HEK293 (cell line): ENCODE measurements at regions not wholly inside any gene's neighbourhood (a gene's known extent, or its start where the extent isn't known, plus 50 kb on each side); places are given as distances from the start of the nearest gene placed in this dataset.

Experiments used
- CTCF ChIA-PET: fragments of 350-600 bp; formaldehyde crosslinking; extraction: SDS; loops from one replicate; lab custom pipeline; 2021; ENCODE audit warnings: antibody characterized with exemption; lab: Yijun Ruan, JAX
- POLR2A ChIA-PET: fragments of 300-600 bp; formaldehyde crosslinking; extraction: SDS; loops from one replicate; lab custom pipeline; 2020; ENCODE audit warnings: antibody characterized with exemption, inconsistent platforms; lab: Yijun Ruan, JAX
- H3K27ac ChIP-seq: fragments of 200-500 bp; sonication (Bioruptor generic); 2 replicates; pipeline ENCODE4 v1.5.1; 2014; ENCODE audit warnings: low read depth, low read length, control low read depth, inconsistent platforms; ENCODE audit errors: extremely low read depth
- H3K36me3 ChIP-seq, 2 experiments: fragments of 200-500 bp in 1 of 2; sonication (Bioruptor generic) in 1 of 2; 1 replicate in 1 of 2; 2 replicates in 1 of 2; pipeline ENCODE4 v1.5.1; 2014 to 2017; ENCODE audit warnings: inconsistent platforms in 2 of 2, low read length in 2 of 2; ENCODE audit not compliant: control insufficient read depth in 2 of 2, insufficient read depth in 1 of 2
- H3K4me1 ChIP-seq: fragments of 200-500 bp; sonication (Bioruptor generic); 2 replicates; pipeline ENCODE4 v1.5.1; 2014; ENCODE audit warnings: mild to moderate bottlenecking, low read length, inconsistent platforms; ENCODE audit not compliant: control insufficient read depth, insufficient read depth
- H3K4me3 ChIP-seq: 2 replicates; pipeline ENCODE4 v1.5.1; 2011; ENCODE audit warnings: low read depth, mild to moderate bottlenecking, control low read depth, low read length, moderate library complexity
- H3K9me3 ChIP-seq: fragments of 200-500 bp; sonication (Bioruptor generic); 2 replicates; pipeline ENCODE4 v1.5.1; 2014; ENCODE audit warnings: low read depth, low read length, inconsistent platforms; ENCODE audit not compliant: control insufficient read depth, insufficient read depth
- OSR2 ChIP-seq: fragments of 450-650 bp; formaldehyde crosslinking; IDR thresholded peaks from 2 replicates; pipeline ENCODE4 v1.5.1; 2016; ENCODE audit warnings: missing biosample characterization, missing genetic modification characterization
- PRDM1 ChIP-seq: fragments of 450-650 bp; formaldehyde crosslinking; IDR thresholded peaks from 2 replicates; pipeline ENCODE4; 2016; ENCODE audit warnings: missing biosample characterization, missing genetic modification characterization
- REST ChIP-seq: fragments of 450-650 bp; formaldehyde crosslinking; IDR thresholded peaks from 2 replicates; pipeline ENCODE4 v1.5.1; 2016; ENCODE audit warnings: missing biosample characterization, missing genetic modification characterization
- SCRT2 ChIP-seq: fragments of 450-650 bp; formaldehyde crosslinking; IDR thresholded peaks from 2 replicates; pipeline ENCODE4 v1.5.1; 2016; ENCODE audit warnings: missing biosample characterization, missing genetic modification characterization
- SETDB1 ChIP-seq: IDR thresholded peaks from one replicate; pipeline ENCODE4 v1.6.1; 2017; ENCODE audit warnings: mild to moderate bottlenecking, low read length, moderate library complexity, mixed read lengths; ENCODE audit not compliant: insufficient read length
- ZNF2 ChIP-seq: fragments of 450-650 bp; formaldehyde crosslinking; IDR thresholded peaks from 2 replicates; pipeline ENCODE4 v1.5.1; 2016; ENCODE audit warnings: missing biosample characterization, missing genetic modification characterization
- ZNF211 ChIP-seq: fragments of 450-650 bp; formaldehyde crosslinking; IDR thresholded peaks from 2 replicates; pipeline ENCODE4 v1.5.1; 2016; ENCODE audit warnings: low read depth, missing biosample characterization, missing genetic modification characterization
- ZNF426 ChIP-seq: fragments of 450-650 bp; formaldehyde crosslinking; IDR thresholded peaks from 2 replicates; pipeline ENCODE4 v1.5.1; 2017; ENCODE audit warnings: missing biosample characterization, missing genetic modification characterization, mild to moderate bottlenecking, inconsistent platforms, moderate library complexity
- ZNF510 ChIP-seq: fragments of 450-650 bp; formaldehyde crosslinking; IDR thresholded peaks from 2 replicates; pipeline ENCODE4 v1.5.1; 2018; ENCODE audit warnings: mild to moderate bottlenecking, missing genetic modification characterization, missing biosample characterization; ENCODE audit not compliant: insufficient replicate concordance
- ZNF544 ChIP-seq: fragments of 450-650 bp; formaldehyde crosslinking; IDR thresholded peaks from 2 replicates; pipeline ENCODE4 v1.5.0; 2017; ENCODE audit warnings: missing biosample characterization, missing genetic modification characterization
- ZNF639 ChIP-seq: fragments of 450-650 bp; formaldehyde crosslinking; IDR thresholded peaks from 2 replicates; pipeline ENCODE4 v1.5.1; 2016; ENCODE audit warnings: missing biosample characterization, missing genetic modification characterization
- ZNF660 ChIP-seq: fragments of 450-650 bp; IDR thresholded peaks from 2 replicates; pipeline ENCODE4 v1.5.1; 2018; ENCODE audit warnings: missing biosample characterization, mild to moderate bottlenecking, missing genetic modification characterization
- ZNF830 ChIP-seq: fragments of 450-650 bp; IDR thresholded peaks from 2 replicates; pipeline ENCODE4 v1.5.0; 2018; ENCODE audit warnings: missing biosample characterization, missing genetic modification characterization, low read depth, mild to moderate bottlenecking, moderate library complexity
- ZNF837 ChIP-seq: fragments of 450-650 bp; formaldehyde crosslinking; IDR thresholded peaks from 2 replicates; pipeline ENCODE4 v1.5.1; 2016; ENCODE audit warnings: missing biosample characterization, missing genetic modification characterization
- TF ChIP-seq, protein P1 (sequence below): fragments of 450-650 bp; formaldehyde crosslinking; IDR thresholded peaks from 2 replicates; pipeline ENCODE4 v1.5.1; 2016; ENCODE audit warnings: missing biosample characterization, missing genetic modification characterization

GRCh38 chr7:27419581-27420177 lies 177.1 kb downstream of the EVX1 start (continued):
- TF ChIP-seq, protein P1, sequence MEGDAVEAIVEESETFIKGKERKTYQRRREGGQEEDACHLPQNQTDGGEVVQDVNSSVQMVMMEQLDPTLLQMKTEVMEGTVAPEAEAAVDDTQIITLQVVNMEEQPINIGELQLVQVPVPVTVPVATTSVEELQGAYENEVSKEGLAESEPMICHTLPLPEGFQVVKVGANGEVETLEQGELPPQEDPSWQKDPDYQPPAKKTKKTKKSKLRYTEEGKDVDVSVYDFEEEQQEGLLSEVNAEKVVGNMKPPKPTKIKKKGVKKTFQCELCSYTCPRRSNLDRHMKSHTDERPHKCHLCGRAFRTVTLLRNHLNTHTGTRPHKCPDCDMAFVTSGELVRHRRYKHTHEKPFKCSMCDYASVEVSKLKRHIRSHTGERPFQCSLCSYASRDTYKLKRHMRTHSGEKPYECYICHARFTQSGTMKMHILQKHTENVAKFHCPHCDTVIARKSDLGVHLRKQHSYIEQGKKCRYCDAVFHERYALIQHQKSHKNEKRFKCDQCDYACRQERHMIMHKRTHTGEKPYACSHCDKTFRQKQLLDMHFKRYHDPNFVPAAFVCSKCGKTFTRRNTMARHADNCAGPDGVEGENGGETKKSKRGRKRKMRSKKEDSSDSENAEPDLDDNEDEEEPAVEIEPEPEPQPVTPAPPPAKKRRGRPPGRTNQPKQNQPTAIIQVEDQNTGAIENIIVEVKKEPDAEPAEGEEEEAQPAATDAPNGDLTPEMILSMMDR (tag by site-specific recombination) = no peak
- TF ChIP-seq, all 188 proteins: peak for 0

- H3K4me3 ChIP-seq = no peak overlapping the region
- H3K36me3 ChIP-seq = no peaks in the 10 kb centered on the region
- TF ChIP-seq PRDM1 (tag by site-specific recombination) (peak; percentile 10; the same call in 1 of the 2 replicates), OSR2 (no peak)
- no peaks in the 10 kb centered on the region for H3K9me3 ChIP-seq
- no peak overlapping the region for H3K27ac ChIP-seq
- H3K4me1 ChIP-seq = peaks cover 11% of the 10 kb centered on the region
- ChIA-PET CTCF (no interaction called here), POLR2A (no interaction called here)
These were observed 178.1 kb downstream of the EVX1 start for GRCh38 chr7:27420702-27421101.

GRCh38 chr7:27423290-27423689 lies 180.7 kb downstream of the EVX1 start:
- peaks cover 11% of the 10 kb centered on the region for H3K4me1 ChIP-seq
- H3K9me3 ChIP-seq = no peaks in the 10 kb centered on the region
- ChIA-PET POLR2A (no interaction called here), CTCF (interaction anchor here (0.6 kb wide), 1 partner anchor 127 kb away, joined by 3 read pairs; no protein-coding TSS in a partner anchor)
- H3K4me3 ChIP-seq = no peak overlapping the region
- H3K27ac ChIP-seq = no peak overlapping the region
- H3K36me3 ChIP-seq = no peaks in the 10 kb centered on the region
- no peak for TF ChIP-seq SCRT2 (tag by site-specific recombination)
- no peak for TF ChIP-seq ZNF639 (tag by site-specific recombination)
- no peak for TF ChIP-seq REST
- no peak for TF ChIP-seq ZNF510
- TF ChIP-seq ZNF544 = no peak
- no peak for TF ChIP-seq ZNF660
- TF ChIP-seq ZNF426 = no peak
- TF ChIP-seq ZNF830 = no peak
- TF ChIP-seq SETDB1 = no peak

DNA sequence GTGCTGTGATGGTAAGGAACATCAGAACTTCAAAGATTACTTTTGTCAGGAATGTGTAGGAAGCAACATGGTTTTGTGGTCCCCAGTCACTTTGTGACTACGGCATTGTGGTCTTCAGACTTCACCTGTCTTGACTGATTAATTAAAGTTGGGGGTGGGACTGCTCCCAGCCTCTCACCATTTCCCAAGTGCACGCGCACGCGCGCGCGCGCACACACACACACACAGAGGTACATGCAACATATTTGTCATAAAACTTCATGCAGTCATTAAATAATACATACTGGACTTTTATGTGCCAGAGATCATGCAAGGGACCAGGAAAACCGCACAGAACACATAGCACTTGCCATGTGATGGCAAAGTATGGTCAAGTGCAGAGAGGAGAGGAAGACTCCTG lies 181.2 kb downstream of the EVX1 start:
- TF ChIP-seq ZNF211 (tag by site-specific recombination) (no peak), ZNF837 (tag by site-specific recombination) (no peak), ZNF2 (tag by site-specific recombination) (no peak)
- POLR2A ChIA-PET = no interaction called here
- Histone ChIP-seq H3K4me3 (no peak overlapping the region), H3K27ac (no peak overlapping the region), H3K4me1 (peaks cover 11% of the 10 kb centered on the region), H3K36me3 (no peaks in the 10 kb centered on the region), H3K9me3 (no peaks in the 10 kb centered on the region)
- CTCF ChIA-PET = no interaction called here
